Osteoblast (primary cell): ENCODE measurements at regions not wholly inside any gene's neighbourhood (a gene's known extent, or its start where the extent isn't known, plus 50 kb on each side); places are given as distances from the start of the nearest gene placed in this dataset.

Source experiments
- DNase-seq: peaks from one replicate; pipeline ENCODE4 v3.0.0; 2011; ENCODE audit warnings: low spot score, mixed read lengths; ENCODE audit not compliant: insufficient read length; ENCODE audit errors: missing footprints
- H2AFZ ChIP-seq: 2 replicates; pipeline ENCODE4 v1.6.0; 2011; ENCODE audit warnings: mild to moderate bottlenecking, low read length
- H3K27ac ChIP-seq: 2 replicates; pipeline ENCODE4 v1.5.1; 2011; ENCODE audit warnings: mild to moderate bottlenecking, low read depth, low read length, moderate library complexity
- H3K27me3 ChIP-seq: 2 replicates; pipeline ENCODE4 v1.6.0; 2012; ENCODE audit warnings: mild to moderate bottlenecking, control low read depth, inconsistent platforms, low read length, moderate library complexity; ENCODE audit not compliant: insufficient read depth
- H3K36me3 ChIP-seq: 2 replicates; pipeline ENCODE4 v1.5.1; 2011; ENCODE audit warnings: mild to moderate bottlenecking, low read length, control low read depth, moderate library complexity; ENCODE audit not compliant: insufficient read depth
- H3K4me1 ChIP-seq: 2 replicates; pipeline ENCODE4 v1.5.1; 2011; ENCODE audit warnings: mild to moderate bottlenecking, low read length, control low read depth, moderate library complexity; ENCODE audit not compliant: insufficient read depth
- H3K4me2 ChIP-seq: 2 replicates; pipeline ENCODE4 v1.6.0; 2011; ENCODE audit warnings: mild to moderate bottlenecking, low read length; ENCODE audit not compliant: insufficient read depth
- H3K4me3 ChIP-seq: fragments of 200-600 bp; sonication (generic); 3 replicates; pipeline ENCODE4 v1.5.1; 2012; ENCODE audit warnings: mild to moderate bottlenecking, low read length, inconsistent platforms; ENCODE audit not compliant: insufficient read depth
- H3K79me2 ChIP-seq: 2 replicates; pipeline ENCODE4 v1.6.0; 2012; ENCODE audit warnings: mild to moderate bottlenecking, low read length, control low read depth, inconsistent platforms; ENCODE audit not compliant: insufficient read depth
- H3K9me3 ChIP-seq: 2 replicates; pipeline ENCODE4 v1.5.1; 2011; ENCODE audit warnings: low read depth, low read length, control low read depth
- H4K20me1 ChIP-seq: 2 replicates; pipeline ENCODE4 v1.6.0; 2012; ENCODE audit warnings: mild to moderate bottlenecking, low read length, control low read depth; ENCODE audit not compliant: insufficient read depth
- TF ChIP-seq, protein P1 (sequence below): IDR thresholded peaks from 2 replicates; pipeline ENCODE4 v1.5.1; 2011; ENCODE audit warnings: mild to moderate bottlenecking, low read depth, low read length, moderate library complexity; ENCODE audit errors: extremely low read depth

DNA sequence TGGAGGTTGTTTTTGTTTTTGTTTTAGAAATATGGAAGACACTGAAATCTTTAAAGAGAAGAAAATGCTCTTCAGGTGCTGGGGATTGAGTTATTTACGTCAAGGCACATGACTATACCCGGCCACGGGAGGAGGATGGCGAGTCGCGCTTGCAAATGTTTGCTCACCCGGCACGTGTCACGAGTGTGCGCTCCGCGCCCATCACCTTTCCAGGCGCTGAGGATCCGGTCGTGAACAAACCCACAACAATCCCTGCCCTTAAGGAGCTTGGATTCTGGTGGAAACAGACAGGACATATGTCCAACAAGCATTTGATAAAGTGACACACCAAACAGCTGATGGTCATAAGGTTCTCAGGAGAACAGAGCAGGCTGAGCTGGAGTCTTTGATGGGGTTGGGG, 715.5 kb downstream of the BRD1 start:
- Histone ChIP-seq H3K4me1 (no peaks in the 10 kb centered on the region), H3K4me3 (no peak overlapping the region), H3K4me2 (no peak overlapping the region), H2AFZ (no peak overlapping the region), H3K27me3 (no peaks in the 10 kb centered on the region), H3K27ac (no peak overlapping the region), H3K79me2 (no peaks in the 10 kb centered on the region), H4K20me1 (no peaks in the 10 kb centered on the region), H3K9me3 (peaks cover 4% of the 10 kb centered on the region), H3K36me3 (no peaks in the 10 kb centered on the region)
- DNase-seq = peak; percentile 23
- TF ChIP-seq, protein P1, sequence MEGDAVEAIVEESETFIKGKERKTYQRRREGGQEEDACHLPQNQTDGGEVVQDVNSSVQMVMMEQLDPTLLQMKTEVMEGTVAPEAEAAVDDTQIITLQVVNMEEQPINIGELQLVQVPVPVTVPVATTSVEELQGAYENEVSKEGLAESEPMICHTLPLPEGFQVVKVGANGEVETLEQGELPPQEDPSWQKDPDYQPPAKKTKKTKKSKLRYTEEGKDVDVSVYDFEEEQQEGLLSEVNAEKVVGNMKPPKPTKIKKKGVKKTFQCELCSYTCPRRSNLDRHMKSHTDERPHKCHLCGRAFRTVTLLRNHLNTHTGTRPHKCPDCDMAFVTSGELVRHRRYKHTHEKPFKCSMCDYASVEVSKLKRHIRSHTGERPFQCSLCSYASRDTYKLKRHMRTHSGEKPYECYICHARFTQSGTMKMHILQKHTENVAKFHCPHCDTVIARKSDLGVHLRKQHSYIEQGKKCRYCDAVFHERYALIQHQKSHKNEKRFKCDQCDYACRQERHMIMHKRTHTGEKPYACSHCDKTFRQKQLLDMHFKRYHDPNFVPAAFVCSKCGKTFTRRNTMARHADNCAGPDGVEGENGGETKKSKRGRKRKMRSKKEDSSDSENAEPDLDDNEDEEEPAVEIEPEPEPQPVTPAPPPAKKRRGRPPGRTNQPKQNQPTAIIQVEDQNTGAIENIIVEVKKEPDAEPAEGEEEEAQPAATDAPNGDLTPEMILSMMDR = no peak

DNA sequence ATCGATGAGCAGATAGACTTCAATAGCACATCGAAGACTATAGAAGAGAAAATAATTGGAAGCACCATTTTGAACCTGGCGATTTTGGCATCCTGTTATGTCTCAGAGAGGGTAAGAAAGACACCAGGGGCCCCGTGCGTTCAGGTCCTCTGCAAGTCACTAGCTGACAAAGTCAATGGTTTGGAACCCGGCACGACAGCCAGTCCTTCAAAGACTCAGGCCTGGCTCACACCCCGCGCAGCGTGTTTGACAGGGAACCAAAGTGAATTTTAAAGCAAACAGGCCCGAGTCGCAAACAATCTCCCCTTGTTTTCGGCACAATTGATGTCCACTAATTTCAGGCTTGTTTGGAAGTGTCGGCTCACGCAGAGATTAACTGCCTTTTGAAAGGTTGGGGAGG, 716.6 kb downstream of the BRD1 start:
- no peak overlapping the region for H3K27ac ChIP-seq
- H3K27me3 ChIP-seq = no peaks in the 10 kb centered on the region
- no peaks in the 10 kb centered on the region for H3K79me2 ChIP-seq
- peak; percentile 5 for DNase-seq
- no peak overlapping the region for H2AFZ ChIP-seq
- TF ChIP-seq, protein P1 = no peak
- no peaks in the 10 kb centered on the region for H4K20me1 ChIP-seq
- H3K9me3 ChIP-seq = peaks cover 4% of the 10 kb centered on the region
- H3K36me3 ChIP-seq = no peaks in the 10 kb centered on the region
- H3K4me2 ChIP-seq = no peak overlapping the region
- no peak overlapping the region for H3K4me3 ChIP-seq
- no peaks in the 10 kb centered on the region for H3K4me1 ChIP-seq

DNA sequence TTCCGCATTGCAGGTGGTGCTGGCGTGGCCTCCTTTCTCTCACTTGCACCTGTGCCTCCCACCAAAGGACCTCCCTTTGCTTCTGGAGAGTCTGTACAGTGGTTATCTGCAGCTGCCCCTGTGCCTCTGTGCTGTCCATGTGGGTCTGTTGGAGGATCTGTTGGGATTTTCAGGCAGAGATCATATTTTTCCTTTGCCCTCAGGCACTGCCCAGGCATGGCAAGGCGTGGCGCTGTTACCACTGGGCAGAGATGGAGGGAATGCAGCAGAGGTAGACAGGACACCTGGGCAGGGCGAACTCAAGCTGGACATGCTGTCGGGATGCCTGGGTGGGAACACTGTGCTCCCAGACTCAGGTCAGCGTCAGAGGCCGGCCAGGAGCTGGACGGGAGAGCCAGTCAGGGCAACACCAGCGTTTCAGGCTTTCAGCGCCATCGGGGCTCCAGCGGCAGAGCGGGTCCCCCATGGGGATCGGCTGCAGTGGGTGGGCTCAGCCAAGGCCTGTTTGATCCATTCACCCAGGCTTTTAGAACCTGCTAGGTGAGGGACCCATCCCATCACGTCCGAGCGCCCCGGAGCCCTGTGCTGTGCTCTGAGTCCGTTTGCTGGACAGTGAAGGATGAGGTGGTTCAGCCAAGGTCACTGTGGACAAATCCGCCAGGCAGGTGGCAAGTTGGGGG, 718.9 kb downstream of the BRD1 start:
- Histone ChIP-seq H3K79me2 (no peaks in the 10 kb centered on the region), H3K4me2 (no peak overlapping the region), H3K36me3 (no peaks in the 10 kb centered on the region), H2AFZ (no peak overlapping the region), H4K20me1 (no peaks in the 10 kb centered on the region), H3K27me3 (no peaks in the 10 kb centered on the region), H3K4me3 (no peak overlapping the region), H3K9me3 (peaks cover 7% of the 10 kb centered on the region), H3K4me1 (no peaks in the 10 kb centered on the region), H3K27ac (no peak overlapping the region)
- TF ChIP-seq, protein P1 = no peak
- DNase-seq = peak; percentile 57

DNA sequence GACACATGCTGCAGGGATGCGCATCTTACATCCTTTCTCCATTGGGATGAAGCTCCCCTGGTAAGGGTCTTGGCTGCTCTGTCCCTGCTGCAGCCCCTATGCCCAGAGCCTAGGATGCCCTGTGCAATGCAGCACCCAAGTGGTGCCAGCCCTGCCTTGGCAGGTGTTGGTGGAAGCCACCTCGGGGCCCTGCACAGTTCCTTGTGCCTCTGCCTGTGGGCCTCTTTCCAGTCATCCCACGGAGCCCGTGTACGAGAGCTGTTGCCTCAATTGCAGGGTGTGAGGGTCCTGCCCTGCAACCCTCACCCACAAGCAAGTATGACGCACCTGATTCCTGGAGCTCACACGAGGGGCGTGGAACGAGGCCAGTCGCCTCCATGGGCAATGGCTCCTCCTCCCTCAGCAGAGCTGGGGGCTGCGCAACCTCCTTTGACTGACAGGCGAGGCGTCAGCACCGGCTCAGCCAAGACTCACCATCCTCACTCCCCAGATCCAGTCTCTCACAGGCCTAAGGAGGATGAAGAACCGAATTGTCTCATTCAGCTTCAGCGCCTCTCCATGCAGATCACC, 719.6 kb downstream of the BRD1 start:
- Histone ChIP-seq H3K27me3 (no peaks in the 10 kb centered on the region), H3K4me3 (no peak overlapping the region), H3K4me1 (no peaks in the 10 kb centered on the region), H4K20me1 (no peaks in the 10 kb centered on the region), H3K27ac (no peak overlapping the region), H3K4me2 (no peak overlapping the region), H2AFZ (no peak overlapping the region), H3K9me3 (peaks cover 4% of the 10 kb centered on the region), H3K36me3 (no peaks in the 10 kb centered on the region), H3K79me2 (no peaks in the 10 kb centered on the region)
- TF ChIP-seq, protein P1 = no peak
- DNase-seq = peak; percentile 23
